Sciatic nerve (tissue), 2 donors: ENCODE measurements at regions not wholly inside any gene's neighbourhood (a gene's known extent, or its start where the extent isn't known, plus 50 kb on each side); places are given as distances from the start of the nearest gene placed in this dataset.
"Not testable (repeated sequence)": the region's sequence is repeated elsewhere in the genome, so short reads cannot be mapped to it uniquely, and the experiment has no call there.

Experiments
- ATAC-seq: fragments of 200-7000 bp; cut with Tn5 transposase; one replicate; pipeline ENCODE4 v1.9.1; 2020; ENCODE audit warnings: mild to moderate bottlenecking, moderate library complexity
- DNase-seq: peaks from one replicate; pipeline ENCODE4 v3.0.0-alpha.2; 2020; ENCODE audit warnings: low spot score
- intact Hi-C: fragments of 100-400 bp; cut with DNase I; formaldehyde crosslinking; loops from one replicate; pipeline ENCODE4 v1.14.2; 2022
- donor health status: DM: no; HTN: no; CAD: no.
- donor health status: DM: no; HTN: no; CAD: no.

GRCh38 chr2:118415186-118415585 lies 326.9 kb downstream of the INSIG2 start:
- DNase-seq, ATAC-seq, intact Hi-C loops: not testable (repeated sequence)

GRCh38 chr2:118403658-118404451 lies 315.6 kb downstream of the INSIG2 start:
- intact Hi-C loops: no loop called here

GRCh38 chr2:118388771-118389170 lies 300.5 kb downstream of the INSIG2 start:
- DNase-seq (no peak), ATAC-seq (no peak)
- intact Hi-C loops: no loop called here

More at GRCh38 chr2:118403658-118404451, 315.6 kb downstream of the INSIG2 start:
- no peak for ATAC-seq
- no peak for DNase-seq

GRCh38 chr2:118387509-118387908 lies 299.2 kb downstream of the INSIG2 start:
- no peak for ATAC-seq

GRCh38 chr2:118386641-118387302 lies 298.5 kb downstream of the INSIG2 start:
- DNase-seq (no peak), ATAC-seq (no peak)
- intact Hi-C loops: no loop called here

More at GRCh38 chr2:118387509-118387908, 299.2 kb downstream of the INSIG2 start:
- intact Hi-C loops: no loop called here
- DNase-seq: no peak

GRCh38 chr2:118380915-118381653 lies 292.8 kb downstream of the INSIG2 start:
- no peak for ATAC-seq
- no peak for DNase-seq
- intact Hi-C loops: no loop called here

- no peak for DNase-seq
- intact Hi-C loops: no loop called here
- no peak for ATAC-seq
These were observed 287.7 kb downstream of the INSIG2 start for GRCh38 chr2:118375907-118376485.

- DNase-seq (no peak), ATAC-seq (no peak)
- intact Hi-C loops: no loop called here
These were observed 286.9 kb downstream of the INSIG2 start for GRCh38 chr2:118374974-118375755.

- no peak for ATAC-seq
- intact Hi-C loops: no loop called here
These were observed 284.9 kb downstream of the INSIG2 start for GRCh38 chr2:118372886-118373830.

GRCh38 chr2:118371515-118371914 lies 283.2 kb downstream of the INSIG2 start:
- DNase-seq (no peak), ATAC-seq (no peak)
- intact Hi-C loops: no loop called here

More at GRCh38 chr2:118372886-118373830, 284.9 kb downstream of the INSIG2 start:
- no peak for DNase-seq

- intact Hi-C loops, ATAC-seq, DNase-seq: not testable (repeated sequence)
These were observed 281.2 kb downstream of the INSIG2 start for GRCh38 chr2:118369521-118369920.

- ATAC-seq (no peak), DNase-seq (no peak)
- intact Hi-C loops: no loop called here
These were observed 275.3 kb downstream of the INSIG2 start for GRCh38 chr2:118363604-118364003.

- ATAC-seq (no peak), DNase-seq (no peak)
- intact Hi-C loops: no loop called here
These were observed 267.8 kb downstream of the INSIG2 start for GRCh38 chr2:118356051-118356450.

GRCh38 chr2:118351796-118352195 lies 263.5 kb downstream of the INSIG2 start:
- intact Hi-C loops: no loop called here
- no peak for DNase-seq
- ATAC-seq: no peak

- no peak for DNase-seq
- intact Hi-C loops: no loop called here
- ATAC-seq: no peak
These were observed 262.4 kb downstream of the INSIG2 start for GRCh38 chr2:118350621-118351020.

- intact Hi-C loops: no loop called here
- DNase-seq: no peak
These were observed 261.1 kb downstream of the INSIG2 start for GRCh38 chr2:118349365-118349764.

GRCh38 chr2:118348380-118349034 lies 260.2 kb downstream of the INSIG2 start:
- no peak for ATAC-seq
- intact Hi-C loops: no loop called here
- no peak for DNase-seq

More at GRCh38 chr2:118349365-118349764, 261.1 kb downstream of the INSIG2 start:
- no peak for ATAC-seq
